K562 (cell line): ENCODE measurements at regions not wholly inside any gene's neighbourhood (a gene's known extent, or its start where the extent isn't known, plus 50 kb on each side); places are given as distances from the start of the nearest gene placed in this dataset.
A peak's percentile ranks its signal among the peaks of the same experiment; 100 is the strongest.

ENCODE experiments used
- BCL6 ChIP-seq: fragments of 250-450 bp; sonication (Bioruptor Pico); IDR thresholded peaks from 2 replicates; pipeline ENCODE4 v1.4.0; 2020
- CHD1 ChIP-seq: fragments of 200-600 bp; sonication (generic); IDR thresholded peaks from one replicate; pipeline ENCODE4 v1.6.1; 2012; ENCODE audit warnings: mild to moderate bottlenecking, moderate library complexity, low read length, inconsistent platforms
- CXXC5 ChIP-seq: fragments of 250-450 bp; sonication (Bioruptor Pico); IDR thresholded peaks from 2 replicates; pipeline ENCODE4 v1.8.0; 2022; ENCODE audit warnings: inconsistent platforms, mild to moderate bottlenecking, moderate library complexity
- EGR1 ChIP-seq: fragments of 450-650 bp; conservative IDR thresholded peaks from 2 replicates; pipeline ENCODE4 v1.6.1; 2017; ENCODE audit warnings: mild to moderate bottlenecking
- FOXM1 ChIP-seq, 2 experiments: fragments of 450-650 bp in 1 of 2; sonication (generic) in 1 of 2; formaldehyde crosslinking in 1 of 2; IDR thresholded peaks; 2 replicates each; pipeline versions ENCODE4 v1.6.1 to v1.9.0; 2017 to 2022; ENCODE audit warnings: low read depth in 2 of 2, mild to moderate bottlenecking in 2 of 2, missing genetic modification reagents in 1 of 2, moderate library complexity in 1 of 2
- FOXP1 ChIP-seq: sonication (generic); formaldehyde crosslinking; IDR thresholded peaks from 2 replicates; pipeline ENCODE4 v1.8.0; 2022; ENCODE audit warnings: mild to moderate bottlenecking, missing genetic modification reagents
- GABPB1 ChIP-seq: sonication (generic); formaldehyde crosslinking; IDR thresholded peaks from 2 replicates; pipeline ENCODE4 v1.8.0; 2022; ENCODE audit warnings: mild to moderate bottlenecking, missing genetic modification reagents
- GTF3C2 ChIP-seq: IDR thresholded peaks from 3 replicates; pipeline ENCODE4 v1.6.1; 2011; ENCODE audit warnings: borderline replicate concordance, mild to moderate bottlenecking, moderate library complexity; ENCODE audit not compliant: insufficient read length; ENCODE audit errors: extremely low read depth
- ILF3 ChIP-seq: fragments of 450-650 bp; IDR thresholded peaks from 2 replicates; pipeline ENCODE4 v1.6.1; 2018; ENCODE audit warnings: antibody characterized with exemption, mild to moderate bottlenecking, moderate library complexity, borderline replicate concordance
- KDM5B ChIP-seq: fragments of 200-600 bp; sonication (generic); IDR thresholded peaks from 2 replicates; pipeline ENCODE4 v1.6.1; 2012; ENCODE audit warnings: low read depth, mild to moderate bottlenecking, moderate library complexity, low read length, control low read depth, inconsistent platforms; ENCODE audit not compliant: insufficient replicate concordance
- MAFF ChIP-seq: IDR thresholded peaks from 2 replicates; pipeline ENCODE4 v1.6.1; 2012; ENCODE audit warnings: low read length, improper control_type of control experiment
- PKNOX1 ChIP-seq: fragments of 450-650 bp; IDR thresholded peaks from 2 replicates; pipeline ENCODE4 v1.6.1; 2016
- PML ChIP-seq: IDR thresholded peaks from 2 replicates; pipeline ENCODE4 v1.6.1; 2012; ENCODE audit warnings: low read length, inconsistent platforms
- RCOR1 ChIP-seq, 2 experiments: IDR thresholded peaks; 2 replicates each; pipeline ENCODE4 v1.6.1; 2012; ENCODE audit warnings: low read depth in 2 of 2, low read length in 2 of 2, borderline replicate concordance in 1 of 2, improper control_type of control experiment in 1 of 2
- STAT5A ChIP-seq: IDR thresholded peaks from 2 replicates; pipeline ENCODE4 v1.6.1; 2012; ENCODE audit warnings: low read length, inconsistent platforms, borderline replicate concordance
- TFAP4 ChIP-seq: sonication (generic); formaldehyde crosslinking; IDR thresholded peaks from 2 replicates; pipeline ENCODE4 v1.8.0; 2022; ENCODE audit warnings: missing genetic modification reagents, mild to moderate bottlenecking, moderate library complexity, borderline replicate concordance
- TOE1 ChIP-seq, 2 experiments: fragments of 450-650 bp in 1 of 2; sonication (generic) in 1 of 2; formaldehyde crosslinking in 1 of 2; IDR thresholded peaks; 2 replicates each; pipeline versions ENCODE4 v1.7.1 to v1.8.0; 2016 to 2022; ENCODE audit warnings: borderline replicate concordance in 2 of 2, mild to moderate bottlenecking in 2 of 2, antibody characterized with exemption in 1 of 2, inconsistent platforms in 1 of 2, low read depth in 1 of 2, missing genetic modification reagents in 1 of 2, moderate library complexity in 1 of 2
- TF ChIP-seq, protein P1 (sequence below), 2 experiments: fragments of 450-650 bp; IDR thresholded peaks; 2 replicates each; pipeline ENCODE4 v1.6.1; 2016

GRCh38 chr7:155205368-155206317 is 92.0 kb upstream of the INSIG1 start (continued):
- TF ChIP-seq ILF3 (no peak), PML (peak; percentile 66), BCL6 (CRISPR knock-in tag) (no peak), RCOR1 (IDR thresholded peaks at IDR 0.05; ENCODE audit: borderline replicate concordance in 1 of 2, low read depth in 2 of 2, low read length in 2 of 2) (peak in 1 of 2 experiments; percentile 84; a peak in 2 of 4 replicates), PKNOX1 (peak; percentile 92), TOE1 (IDR thresholded peaks at IDR 0.05; ENCODE audit: borderline replicate concordance) (peak; percentile 93), TOE1 (CRISPR knock-in tag; IDR thresholded peaks at IDR 0.05; ENCODE audit: borderline replicate concordance, low read depth) (peak; percentile 94; the same call in 1 of the 2 replicates), MAFF (peak; percentile 64; the same call in 1 of the 2 replicates), KDM5B (peak; percentile 64), GABPB1 (CRISPR knock-in tag) (peak; percentile 78), FOXP1 (CRISPR knock-in tag) (peak; percentile 98), CXXC5 (CRISPR knock-in tag) (peak; percentile 97), CHD1 (peak; percentile 89), TFAP4 (CRISPR knock-in tag) (peak; percentile 95), FOXM1 (IDR thresholded peaks at IDR 0.05; ENCODE audit: low read depth) (peak; percentile 63; the same call in 1 of the 2 replicates), FOXM1 (CRISPR knock-in tag; IDR thresholded peaks at IDR 0.05; ENCODE audit: low read depth) (peak; percentile 91), EGR1 (no peak; the same call in 1 of the 2 replicates), GTF3C2 (peak; percentile 2), STAT5A (peak; percentile 75; the same call in 1 of the 2 replicates)
- TF ChIP-seq, protein P1, sequence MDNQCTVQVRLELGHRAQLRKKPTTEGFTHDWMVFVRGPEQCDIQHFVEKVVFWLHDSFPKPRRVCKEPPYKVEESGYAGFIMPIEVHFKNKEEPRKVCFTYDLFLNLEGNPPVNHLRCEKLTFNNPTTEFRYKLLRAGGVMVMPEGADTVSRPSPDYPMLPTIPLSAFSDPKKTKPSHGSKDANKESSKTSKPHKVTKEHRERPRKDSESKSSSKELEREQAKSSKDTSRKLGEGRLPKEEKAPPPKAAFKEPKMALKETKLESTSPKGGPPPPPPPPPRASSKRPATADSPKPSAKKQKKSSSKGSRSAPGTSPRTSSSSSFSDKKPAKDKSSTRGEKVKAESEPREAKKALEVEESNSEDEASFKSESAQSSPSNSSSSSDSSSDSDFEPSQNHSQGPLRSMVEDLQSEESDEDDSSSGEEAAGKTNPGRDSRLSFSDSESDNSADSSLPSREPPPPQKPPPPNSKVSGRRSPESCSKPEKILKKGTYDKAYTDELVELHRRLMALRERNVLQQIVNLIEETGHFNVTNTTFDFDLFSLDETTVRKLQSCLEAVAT (IDR thresholded peaks at IDR 0.05) = peak; percentile 96 to 97; a peak in 3 of 4 replicates
